Esophagus muscularis mucosa (tissue), 4 donors: ENCODE measurements at regions not wholly inside any gene's neighbourhood (a gene's known extent, or its start where the extent isn't known, plus 50 kb on each side); places are given as distances from the start of the nearest gene placed in this dataset.

Experiments used
- DNase-seq: peaks from one replicate; pipeline ENCODE4 v3.0.0-alpha.2; 2017; ENCODE audit errors: extremely low spot score
- H3K27ac ChIP-seq, 4 donors: fragments of 200-600 bp; sonication (generic); replicated peaks in 1 of 4; 1 replicate in 3 of 4; 2 replicates in 1 of 4; pipeline ENCODE4 v1.5.1; 2016 to 2019; ENCODE audit warnings: mild to moderate bottlenecking in 1 of 4
- H3K27me3 ChIP-seq, 4 donors: fragments of 200-600 bp; sonication (generic); one replicate each; pipeline versions ENCODE4 v1.5.1 to v1.6.0; 2016 to 2019
- H3K36me3 ChIP-seq, 4 donors: fragments of 200-600 bp; sonication (generic); one replicate each; pipeline ENCODE4 v1.5.1; 2016 to 2019
- H3K4me1 ChIP-seq, 4 donors: fragments of 200-600 bp; sonication (generic); one replicate each; pipeline ENCODE4 v1.5.1; 2016 to 2019
- H3K4me3 ChIP-seq, 4 donors: fragments of 200-600 bp; sonication (generic); 1 replicate in 2 of 4; 2 replicates in 2 of 4; pipeline ENCODE4 v1.5.1; 2016 to 2019; ENCODE audit warnings: mild to moderate bottlenecking in 4 of 4, moderate library complexity in 1 of 4
- H3K9me3 ChIP-seq, 4 donors: fragments of 200-600 bp; sonication (generic); 1 replicate in 3 of 4; 2 replicates in 1 of 4; pipeline ENCODE4 v1.5.1; 2016 to 2019
- EP300 ChIP-seq: sonication (generic); formaldehyde crosslinking; IDR thresholded peaks from one replicate; pipeline ENCODE4 v1.6.1; 2017; ENCODE audit warnings: antibody characterized with exemption
- POLR2A ChIP-seq: fragments of 450-650 bp; IDR thresholded peaks from one replicate; pipeline ENCODE4 v1.6.1; 2017; ENCODE audit warnings: antibody characterized with exemption, moderate library complexity, mild to moderate bottlenecking, low read depth
- POLR2AphosphoS5 ChIP-seq, 2 donors: sonication (generic); formaldehyde crosslinking; IDR thresholded peaks; one replicate each; pipeline ENCODE4 v1.6.1; 2017; ENCODE audit warnings: antibody characterized with exemption in 2 of 2
- WGBS: methylation state at CpG from one replicate; pipeline ENCODE4 v1.1.5; 2018; 5-methylcytosine and 5-hydroxymethylcytosine counted together
- intact Hi-C: fragments of 100-400 bp; cut with DNase I; formaldehyde crosslinking; loops from one replicate; pipeline ENCODE4 v1.15.1; 2023
- TF ChIP-seq, protein P1 (sequence below), 3 experiments: fragments of 200-600 bp in 2 of 3; fragments of 450-650 bp in 1 of 3; sonication (generic) in 2 of 3; IDR thresholded peaks; one replicate each; pipeline ENCODE4 v1.5.1; 2017 to 2019; ENCODE audit warnings: antibody characterized with exemption in 3 of 3, mild to moderate bottlenecking in 2 of 3, moderate library complexity in 1 of 3

DNA sequence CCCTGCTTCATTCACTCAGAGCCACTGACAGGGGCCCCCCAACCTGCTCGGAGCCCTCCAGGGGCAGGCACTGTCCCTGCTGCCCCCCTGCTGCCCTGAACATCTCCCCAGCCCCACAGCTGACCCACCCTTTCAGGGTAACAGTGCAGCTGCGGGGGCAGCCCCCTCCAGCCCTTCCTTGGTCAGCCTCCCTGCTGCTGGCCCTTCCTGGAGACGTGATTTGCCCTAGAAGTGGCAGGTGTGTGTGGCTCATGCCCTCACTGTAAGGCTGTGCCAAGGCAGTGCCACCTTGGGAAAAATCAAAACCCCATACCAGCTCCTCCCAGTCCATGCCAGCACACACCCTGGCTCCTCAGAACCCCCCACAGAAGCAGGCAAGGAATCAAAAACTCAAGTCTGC is 184.2 kb upstream of the HDAC4 start:
- no peak overlapping the region for H3K4me3 ChIP-seq
- intact Hi-C loops = no loop called here
- H3K9me3 ChIP-seq = no peaks in the 10 kb centered on the region
- no peak overlapping the region for H3K27ac ChIP-seq
- H3K4me1 ChIP-seq = no peaks in the 10 kb centered on the region
- no peak for DNase-seq
- no CpG with 5 or more reads among the region's 3 CpGs for WGBS
- no peak for TF ChIP-seq POLR2AphosphoS5 (IDR thresholded peaks at IDR 0.05)
- no peak for TF ChIP-seq POLR2A
- TF ChIP-seq, protein P1, sequence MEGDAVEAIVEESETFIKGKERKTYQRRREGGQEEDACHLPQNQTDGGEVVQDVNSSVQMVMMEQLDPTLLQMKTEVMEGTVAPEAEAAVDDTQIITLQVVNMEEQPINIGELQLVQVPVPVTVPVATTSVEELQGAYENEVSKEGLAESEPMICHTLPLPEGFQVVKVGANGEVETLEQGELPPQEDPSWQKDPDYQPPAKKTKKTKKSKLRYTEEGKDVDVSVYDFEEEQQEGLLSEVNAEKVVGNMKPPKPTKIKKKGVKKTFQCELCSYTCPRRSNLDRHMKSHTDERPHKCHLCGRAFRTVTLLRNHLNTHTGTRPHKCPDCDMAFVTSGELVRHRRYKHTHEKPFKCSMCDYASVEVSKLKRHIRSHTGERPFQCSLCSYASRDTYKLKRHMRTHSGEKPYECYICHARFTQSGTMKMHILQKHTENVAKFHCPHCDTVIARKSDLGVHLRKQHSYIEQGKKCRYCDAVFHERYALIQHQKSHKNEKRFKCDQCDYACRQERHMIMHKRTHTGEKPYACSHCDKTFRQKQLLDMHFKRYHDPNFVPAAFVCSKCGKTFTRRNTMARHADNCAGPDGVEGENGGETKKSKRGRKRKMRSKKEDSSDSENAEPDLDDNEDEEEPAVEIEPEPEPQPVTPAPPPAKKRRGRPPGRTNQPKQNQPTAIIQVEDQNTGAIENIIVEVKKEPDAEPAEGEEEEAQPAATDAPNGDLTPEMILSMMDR (IDR thresholded peaks at IDR 0.05) = no peak
- TF ChIP-seq EP300 = no peak
- H3K36me3 ChIP-seq = no peaks in the 10 kb centered on the region
- peaks cover 0 to 4% (median 0%) of the 10 kb centered on the region in 4 donors for H3K27me3 ChIP-seq

DNA sequence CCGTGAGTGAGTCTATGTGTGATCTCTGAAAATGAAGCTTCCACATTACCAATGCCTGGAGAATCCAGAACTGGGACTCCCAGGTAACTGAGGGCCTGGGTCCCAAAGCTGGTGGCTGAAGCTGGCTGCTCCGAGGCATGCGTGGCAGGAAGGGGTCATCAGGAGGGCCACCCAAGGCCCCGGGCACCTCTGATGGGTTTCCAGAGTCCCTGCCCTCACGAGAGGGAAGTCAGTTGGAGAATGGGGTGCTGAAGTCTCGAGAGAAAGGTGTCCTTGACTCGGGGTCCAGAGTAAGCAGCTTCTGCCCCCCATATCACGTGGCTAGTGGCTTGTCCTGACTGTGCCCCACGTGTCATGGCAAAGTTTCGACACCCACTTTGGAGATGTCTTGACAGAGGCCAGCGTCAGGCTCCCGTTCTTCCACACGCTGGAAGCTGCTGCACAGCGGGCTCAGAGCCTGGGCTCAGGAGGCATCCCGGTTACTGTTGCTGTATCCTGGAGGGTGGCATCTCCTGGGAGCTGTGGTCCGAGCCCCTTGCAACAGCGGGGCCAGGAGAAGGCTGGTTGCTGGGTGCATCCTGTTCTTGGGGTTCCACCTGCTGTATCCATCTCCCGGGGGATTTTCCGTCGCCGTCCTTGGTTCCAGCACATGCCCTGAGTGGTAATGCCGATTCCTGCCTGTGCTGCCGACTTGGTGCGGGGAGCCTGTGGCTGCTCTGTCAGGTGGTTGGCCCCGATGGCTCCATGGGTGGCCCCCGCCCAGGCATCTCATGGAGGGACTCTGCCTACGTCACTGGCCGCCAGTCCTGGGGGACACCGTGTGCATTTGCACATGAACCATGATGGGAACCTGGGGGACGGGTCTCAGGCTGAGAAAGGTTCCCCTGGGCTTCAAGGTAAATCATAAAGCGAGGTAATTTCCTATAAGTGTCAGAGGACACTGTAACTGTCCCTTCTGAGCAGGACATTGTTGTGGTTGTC is 183.3 kb upstream of the HDAC4 start:
- H3K36me3 ChIP-seq = no peaks in the 10 kb centered on the region
- H3K9me3 ChIP-seq = no peaks in the 10 kb centered on the region
- intact Hi-C loops = no loop called here
- peaks cover 0 to 4% (median 0%) of the 10 kb centered on the region in 4 donors for H3K27me3 ChIP-seq
- H3K4me1 ChIP-seq = no peaks in the 10 kb centered on the region
- 96% methylated on average over 18 of the region's 31 CpGs for WGBS
- TF ChIP-seq POLR2AphosphoS5 (IDR thresholded peaks at IDR 0.05) = no peak
- no peak for TF ChIP-seq POLR2A
- TF ChIP-seq, protein P1 (IDR thresholded peaks at IDR 0.05) = no peak
- TF ChIP-seq EP300 = no peak
- no peak overlapping the region for H3K27ac ChIP-seq
- no peak overlapping the region for H3K4me3 ChIP-seq
- no peak for DNase-seq

- DNase-seq = no peak
- intact Hi-C loops = no loop called here
- peaks cover 0 to 4% (median 0%) of the 10 kb centered on the region in 4 donors for H3K27me3 ChIP-seq
- WGBS = 91% methylated on average over 19 of the region's 21 CpGs
- H3K9me3 ChIP-seq = no peaks in the 10 kb centered on the region
- no peak overlapping the region for H3K27ac ChIP-seq
- TF ChIP-seq, protein P1 (IDR thresholded peaks at IDR 0.05) = no peak
- no peak for TF ChIP-seq POLR2A
- TF ChIP-seq POLR2AphosphoS5 (IDR thresholded peaks at IDR 0.05) = no peak
- TF ChIP-seq EP300 = no peak
- H3K36me3 ChIP-seq = no peaks in the 10 kb centered on the region
- no peak overlapping the region for H3K4me3 ChIP-seq
- no peaks in the 10 kb centered on the region for H3K4me1 ChIP-seq
Measured at GRCh38 chr2:239583171-239583878, 182.5 kb upstream of the HDAC4 start.

DNA sequence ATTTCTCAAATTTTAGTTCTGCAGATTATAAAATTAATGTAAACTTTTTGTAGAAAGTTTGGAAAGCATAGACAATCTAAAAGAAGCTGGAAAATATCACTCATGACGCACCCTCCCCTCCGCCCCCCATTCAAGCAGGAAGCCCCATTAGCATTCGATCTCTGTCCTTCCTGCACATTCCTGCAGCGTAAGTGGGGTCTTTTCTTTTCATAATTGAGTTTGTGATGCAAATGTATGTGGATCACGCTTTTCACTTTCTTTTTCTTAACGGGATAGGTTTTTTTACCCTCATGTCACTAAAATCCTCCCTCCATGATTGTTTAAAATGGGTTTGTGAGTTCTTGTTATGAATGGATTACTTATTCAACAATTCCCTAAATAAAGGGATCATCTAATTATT is 181.7 kb upstream of the HDAC4 start:
- TF ChIP-seq POLR2A (no peak), POLR2AphosphoS5 (IDR thresholded peaks at IDR 0.05) (no peak), EP300 (no peak)
- TF ChIP-seq, protein P1 (IDR thresholded peaks at IDR 0.05) = no peak
- WGBS = 82% methylated on average over 6 of the region's 6 CpGs
- no peaks in the 10 kb centered on the region for H3K4me1 ChIP-seq
- no peak overlapping the region for H3K27ac ChIP-seq
- peaks cover 0 to 4% (median 0%) of the 10 kb centered on the region in 4 donors for H3K27me3 ChIP-seq
- no peaks in the 10 kb centered on the region for H3K36me3 ChIP-seq
- no peak overlapping the region for H3K4me3 ChIP-seq
- no peak for DNase-seq
- intact Hi-C loops = no loop called here
- H3K9me3 ChIP-seq = no peaks in the 10 kb centered on the region
